GM12878 (cell line): ENCODE measurements at regions not wholly inside any gene's neighbourhood (a gene's known extent, or its start where the extent isn't known, plus 50 kb on each side); places are given as distances from the start of the nearest gene placed in this dataset.

ENCODE experiments used
- ATAC-seq: fragments of 200-7000 bp; cut with Tn5 transposase; 3 replicates; pipeline ENCODE4 v1.9.1; 2020; ENCODE audit warnings: mild to moderate bottlenecking, moderate library complexity
- BruUV-seq: library from RNA; stranded (reverse); fragments of 400-500 nt; replicated peaks from 2 replicates; lab custom pipeline; 2021; lab: Mats Ljungman, UMichigan
- CTCF ChIA-PET: fragments of 300-600 bp; sonication (Branson Sonifier 250); formaldehyde crosslinking; extraction: SDS; loops from one replicate; lab custom pipeline; 2021; ENCODE audit warnings: inconsistent platforms; lab: Yijun Ruan, JAX
- POLR2A ChIA-PET: fragments of 350-600 bp; formaldehyde crosslinking; extraction: SDS; loops from one replicate; lab custom pipeline; 2021; ENCODE audit warnings: inconsistent platforms; lab: Charles Lee
- RAD21 ChIA-PET: fragments of 300-600 bp; sonication (Branson Sonifier 250); formaldehyde crosslinking; loops from one replicate; lab custom pipeline; 2023; ENCODE audit warnings: antibody characterized with exemption; ENCODE audit not compliant: unreplicated experiment; lab: Charles Lee
- SMC1A ChIA-PET: fragments of 300-600 bp; sonication (Branson Sonifier 250); formaldehyde crosslinking; loops from one replicate; lab custom pipeline; 2023; ENCODE audit not compliant: unreplicated experiment, uncharacterized antibody; lab: Charles Lee
- DNase-seq: peaks from one replicate; pipeline ENCODE4 v3.0.0-alpha.2; 2011; ENCODE audit warnings: low read depth, low spot score
- FAIRE-seq: peaks from 3 replicates; lab custom pipeline; 2011; peaks lifted over from hg19 to GRCh38; lab: Jason Lieb, UNC
- H2AFZ ChIP-seq: 2 replicates; pipeline ENCODE4 v1.6.0; 2011; ENCODE audit warnings: low read depth, low read length, control low read depth; ENCODE audit not compliant: control insufficient read depth
- H3K27ac ChIP-seq: 2 replicates; pipeline ENCODE4 v1.5.1; 2011; ENCODE audit warnings: control low read depth; ENCODE audit not compliant: control insufficient read depth, insufficient read depth
- H3K27me3 ChIP-seq, 2 experiments: replicated peaks in 1 of 2; 2 replicates each; pipeline versions ENCODE4 v1.6.0 to v1.6.1; 2011; ENCODE audit warnings: low read length in 1 of 2; ENCODE audit not compliant: control insufficient read depth in 2 of 2, insufficient read depth in 2 of 2
- H3K36me3 ChIP-seq, 2 experiments: 2 replicates each; pipeline ENCODE4 v1.5.1; 2011; ENCODE audit warnings: low read length in 1 of 2; ENCODE audit not compliant: control insufficient read depth in 2 of 2, insufficient read depth in 2 of 2
- H3K4me1 ChIP-seq: 2 replicates; pipeline ENCODE4 v1.6.1; 2011; ENCODE audit warnings: mild to moderate bottlenecking, low read length, moderate library complexity, mixed read lengths; ENCODE audit not compliant: control insufficient read depth, insufficient read depth
- H3K4me2 ChIP-seq: 2 replicates; pipeline ENCODE4 v1.6.0; 2011; ENCODE audit warnings: control low read depth; ENCODE audit not compliant: control insufficient read depth, insufficient read depth
- H3K4me3 ChIP-seq: fragments of 200-600 bp; sonication (generic); 2 replicates; pipeline ENCODE4 v1.5.1; 2016
- H3K79me2 ChIP-seq: 2 replicates; pipeline ENCODE4 v1.6.0; 2011; ENCODE audit warnings: low read length; ENCODE audit not compliant: control insufficient read depth, insufficient read depth
- H3K9ac ChIP-seq: 2 replicates; pipeline ENCODE4 v1.8.0; 2011; ENCODE audit warnings: low read length, control low read depth, mixed read lengths; ENCODE audit not compliant: control insufficient read depth, insufficient read depth
- H3K9me3 ChIP-seq: replicated peaks from 3 replicates; pipeline ENCODE4 v1.5.1; 2011; ENCODE audit warnings: mild to moderate bottlenecking, low read length; ENCODE audit not compliant: control insufficient read depth, insufficient read depth
- H4K20me1 ChIP-seq: 2 replicates; pipeline ENCODE4 v1.6.0; 2011; ENCODE audit not compliant: control insufficient read depth, insufficient read depth
- ATF7 ChIP-seq: fragments of 450-650 bp; IDR thresholded peaks from 2 replicates; pipeline ENCODE4 v1.6.1; 2016; ENCODE audit warnings: low read depth, mild to moderate bottlenecking
- BACH1 ChIP-seq: fragments of 450-650 bp; IDR thresholded peaks from 2 replicates; pipeline ENCODE4 v1.6.1; 2017; ENCODE audit warnings: mild to moderate bottlenecking, borderline replicate concordance
- GABPA ChIP-seq: IDR thresholded peaks from 2 replicates; pipeline ENCODE4 v1.6.1; 2014; ENCODE audit warnings: antibody characterized with exemption, low read depth, mild to moderate bottlenecking, inconsistent platforms
- IRF4 ChIP-seq: IDR thresholded peaks from 2 replicates; pipeline ENCODE4 v1.6.1; 2011; ENCODE audit warnings: low read depth, low read length
- JUNB ChIP-seq: IDR thresholded peaks from 2 replicates; pipeline ENCODE4 v1.6.1; 2016; ENCODE audit warnings: antibody characterized with exemption, mild to moderate bottlenecking
- NR2C1 ChIP-seq: fragments of 450-650 bp; IDR thresholded peaks from 2 replicates; pipeline ENCODE4 v1.6.1; 2017; ENCODE audit warnings: antibody characterized with exemption, mild to moderate bottlenecking, moderate library complexity
- SMAD5 ChIP-seq: IDR thresholded peaks from 2 replicates; pipeline ENCODE4 v1.6.1; 2016; ENCODE audit warnings: antibody characterized with exemption, low read depth
- SMC3 ChIP-seq: IDR thresholded peaks from 2 replicates; pipeline ENCODE4 v1.6.1; 2011; ENCODE audit warnings: low read length, improper control_type of control experiment, borderline replicate concordance
- TCF12 ChIP-seq: IDR thresholded peaks from 2 replicates; pipeline ENCODE4 v1.6.1; 2011; ENCODE audit warnings: low read depth, mild to moderate bottlenecking, low read length
- ZNF622 ChIP-seq: fragments of 450-650 bp; IDR thresholded peaks from 2 replicates; pipeline ENCODE4 v1.6.1; 2017; ENCODE audit warnings: mild to moderate bottlenecking, inconsistent platforms
- WGBS: methylation state at CpG from one replicate; pipeline ENCODE4 v1.1.6; 2016; ENCODE audit warnings: low lambda C conversion rate; ENCODE audit not compliant: insufficient replicate concordance, insufficient coverage; ENCODE audit errors: missing lambda C conversion rate; 5-methylcytosine and 5-hydroxymethylcytosine counted together
- in situ Hi-C: fragments of 300-500 bp; cut with MboI; formaldehyde crosslinking; loops from 9 replicates; pipeline ENCODE4 v1.14.3; 2018; ENCODE audit warnings: mixed read lengths
- intact Hi-C: fragments of 100-400 bp; cut with micrococcal nuclease; formaldehyde crosslinking; loops from one replicate; pipeline ENCODE4 v1.14.2; 2022; ENCODE audit not compliant: unreplicated experiment
- TF ChIP-seq, protein P1 (sequence below): fragments of 450-650 bp; IDR thresholded peaks from 2 replicates; pipeline ENCODE4 v1.6.1; 2018; ENCODE audit warnings: mild to moderate bottlenecking, low read depth, moderate library complexity; ENCODE audit not compliant: partially characterized antibody

DNA sequence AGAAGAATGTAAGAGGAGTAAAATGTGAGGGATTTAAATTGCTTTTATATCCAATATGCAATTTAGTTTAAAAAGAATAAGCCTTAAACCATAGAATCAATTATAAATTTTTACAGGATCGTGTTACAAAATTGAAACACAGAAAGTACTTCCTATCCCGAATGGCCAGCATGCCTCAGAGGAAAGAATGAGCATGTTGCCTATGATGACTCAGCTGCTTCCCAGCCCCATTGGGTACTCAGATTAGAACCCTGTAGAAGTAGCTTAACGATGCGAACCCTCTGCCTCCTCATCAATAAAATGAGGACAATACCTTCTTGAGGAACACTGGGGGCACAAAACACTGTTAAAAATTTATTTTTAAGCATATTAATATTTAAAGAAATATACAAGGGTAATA is 113.4 kb upstream of the CDK1 start:
- Histone ChIP-seq H2AFZ (no peak overlapping the region), H3K4me2 (no peak overlapping the region), H4K20me1 (no peaks in the 10 kb centered on the region), H3K27ac (no peak overlapping the region), H3K79me2 (no peaks in the 10 kb centered on the region), H3K9ac (no peak overlapping the region), H3K4me1 (no peaks in the 10 kb centered on the region), H3K9me3 (no peaks in the 10 kb centered on the region), H3K4me3 (no peak overlapping the region), H3K36me3 (no peaks in the 10 kb centered on the region), H3K27me3 (no peaks in the 10 kb centered on the region)
- ChIA-PET POLR2A (no interaction called here), RAD21 (no interaction called here), CTCF (interaction anchor here (0.9 kb wide), 1 partner anchor 9 kb away, joined by 3 read pairs; no protein-coding TSS in a partner anchor), SMC1A (interaction anchor here (2.7 kb wide), 1 partner anchor 14 kb away, joined by 11 read pairs; no protein-coding TSS in a partner anchor)
- no peak for FAIRE-seq
- intact Hi-C loops (no loop called here), in situ Hi-C loops (no loop called here)
- ATAC-seq, result no peak
- BruUV-seq, result no TSS peak
- DNase-seq, result no peak
- TF ChIP-seq, protein P1, sequence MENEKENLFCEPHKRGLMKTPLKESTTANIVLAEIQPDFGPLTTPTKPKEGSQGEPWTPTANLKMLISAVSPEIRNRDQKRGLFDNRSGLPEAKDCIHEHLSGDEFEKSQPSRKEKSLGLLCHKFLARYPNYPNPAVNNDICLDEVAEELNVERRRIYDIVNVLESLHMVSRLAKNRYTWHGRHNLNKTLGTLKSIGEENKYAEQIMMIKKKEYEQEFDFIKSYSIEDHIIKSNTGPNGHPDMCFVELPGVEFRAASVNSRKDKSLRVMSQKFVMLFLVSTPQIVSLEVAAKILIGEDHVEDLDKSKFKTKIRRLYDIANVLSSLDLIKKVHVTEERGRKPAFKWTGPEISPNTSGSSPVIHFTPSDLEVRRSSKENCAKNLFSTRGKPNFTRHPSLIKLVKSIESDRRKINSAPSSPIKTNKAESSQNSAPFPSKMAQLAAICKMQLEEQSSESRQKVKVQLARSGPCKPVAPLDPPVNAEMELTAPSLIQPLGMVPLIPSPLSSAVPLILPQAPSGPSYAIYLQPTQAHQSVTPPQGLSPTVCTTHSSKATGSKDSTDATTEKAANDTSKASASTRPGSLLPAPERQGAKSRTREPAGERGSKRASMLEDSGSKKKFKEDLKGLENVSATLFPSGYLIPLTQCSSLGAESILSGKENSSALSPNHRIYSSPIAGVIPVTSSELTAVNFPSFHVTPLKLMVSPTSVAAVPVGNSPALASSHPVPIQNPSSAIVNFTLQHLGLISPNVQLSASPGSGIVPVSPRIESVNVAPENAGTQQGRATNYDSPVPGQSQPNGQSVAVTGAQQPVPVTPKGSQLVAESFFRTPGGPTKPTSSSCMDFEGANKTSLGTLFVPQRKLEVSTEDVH, result no peak
- TF ChIP-seq SMAD5 (no peak), ATF7 (no peak), IRF4 (no peak), TCF12 (no peak), BACH1 (no peak), ZNF622 (no peak), NR2C1 (no peak), SMC3 (no peak), GABPA (no peak), JUNB (no peak)
- 53% methylated on average over 4 of the region's 4 CpGs for WGBS
